GM12873 (cell line): ENCODE measurements at regions not wholly inside any gene's neighbourhood (a gene's known extent, or its start where the extent isn't known, plus 50 kb on each side); places are given as distances from the start of the nearest gene placed in this dataset.

Source experiments
- TF ChIP-seq, protein P1 (sequence below): IDR thresholded peaks from 2 replicates; pipeline ENCODE4 v1.5.1; 2012; ENCODE audit warnings: low read depth, mild to moderate bottlenecking, moderate library complexity, low read length, control low read depth; ENCODE audit not compliant: insufficient read depth; ENCODE audit errors: missing control alignments

DNA sequence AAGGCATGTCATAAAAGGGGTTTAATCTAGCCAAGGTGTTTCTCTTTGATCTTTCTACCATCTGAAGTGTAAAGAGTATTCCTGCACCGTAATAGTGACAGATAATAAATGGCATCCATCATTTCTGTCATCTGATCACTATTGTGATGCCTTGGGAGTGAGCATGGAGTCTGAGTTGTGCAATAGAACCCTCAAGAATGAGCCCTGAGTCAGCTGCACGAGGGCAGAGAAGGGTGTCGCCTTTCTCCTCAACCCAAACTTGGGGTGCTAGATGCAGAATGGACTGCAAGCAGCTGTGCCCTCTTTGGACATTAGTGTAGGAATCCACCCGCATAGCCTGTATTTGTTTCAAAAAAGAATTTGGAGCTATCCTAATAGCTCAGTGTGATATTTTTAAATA is 115.2 kb downstream of the ZNF37A start:
- TF ChIP-seq, protein P1, sequence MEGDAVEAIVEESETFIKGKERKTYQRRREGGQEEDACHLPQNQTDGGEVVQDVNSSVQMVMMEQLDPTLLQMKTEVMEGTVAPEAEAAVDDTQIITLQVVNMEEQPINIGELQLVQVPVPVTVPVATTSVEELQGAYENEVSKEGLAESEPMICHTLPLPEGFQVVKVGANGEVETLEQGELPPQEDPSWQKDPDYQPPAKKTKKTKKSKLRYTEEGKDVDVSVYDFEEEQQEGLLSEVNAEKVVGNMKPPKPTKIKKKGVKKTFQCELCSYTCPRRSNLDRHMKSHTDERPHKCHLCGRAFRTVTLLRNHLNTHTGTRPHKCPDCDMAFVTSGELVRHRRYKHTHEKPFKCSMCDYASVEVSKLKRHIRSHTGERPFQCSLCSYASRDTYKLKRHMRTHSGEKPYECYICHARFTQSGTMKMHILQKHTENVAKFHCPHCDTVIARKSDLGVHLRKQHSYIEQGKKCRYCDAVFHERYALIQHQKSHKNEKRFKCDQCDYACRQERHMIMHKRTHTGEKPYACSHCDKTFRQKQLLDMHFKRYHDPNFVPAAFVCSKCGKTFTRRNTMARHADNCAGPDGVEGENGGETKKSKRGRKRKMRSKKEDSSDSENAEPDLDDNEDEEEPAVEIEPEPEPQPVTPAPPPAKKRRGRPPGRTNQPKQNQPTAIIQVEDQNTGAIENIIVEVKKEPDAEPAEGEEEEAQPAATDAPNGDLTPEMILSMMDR: no peak

DNA sequence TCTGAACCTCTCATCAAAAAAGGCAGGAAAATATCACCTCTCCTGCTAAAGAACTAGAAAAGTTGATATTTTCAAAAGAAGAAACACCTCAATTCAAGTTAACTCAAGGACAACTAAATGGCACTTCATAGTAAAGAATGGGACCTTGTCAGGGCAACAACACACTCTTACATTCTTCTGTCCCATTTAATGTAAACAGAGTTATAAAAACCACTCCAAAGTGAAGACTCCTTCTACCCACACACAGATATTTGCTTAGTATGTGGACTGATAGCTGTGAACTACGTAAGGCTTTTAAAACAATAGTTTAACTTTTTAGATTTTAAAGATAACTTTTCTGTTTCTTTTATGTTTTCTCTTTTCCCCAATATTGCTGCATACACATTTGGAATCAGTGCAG is 118.3 kb downstream of the ZNF37A start:
- TF ChIP-seq, protein P1: no peak

DNA sequence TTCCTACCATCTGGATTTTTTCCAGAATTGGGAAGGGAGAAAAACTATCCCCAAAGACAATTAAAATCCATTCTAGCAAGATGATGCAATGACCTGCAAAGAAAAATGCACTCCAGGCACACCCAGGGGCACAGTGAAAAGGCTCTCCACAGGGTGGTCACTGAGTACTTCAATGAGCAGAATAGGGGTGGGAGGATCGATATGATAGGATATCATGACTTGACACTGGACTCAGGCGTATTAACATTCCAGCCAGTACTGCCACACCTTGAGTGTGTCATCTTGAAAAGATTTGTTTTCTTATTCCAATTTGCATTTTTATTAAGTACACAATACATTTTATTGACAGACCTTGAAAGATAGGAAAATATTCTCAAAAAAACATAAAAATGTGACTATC is 132.2 kb downstream of the ZNF37A start:
- TF ChIP-seq, protein P1: no peak

DNA sequence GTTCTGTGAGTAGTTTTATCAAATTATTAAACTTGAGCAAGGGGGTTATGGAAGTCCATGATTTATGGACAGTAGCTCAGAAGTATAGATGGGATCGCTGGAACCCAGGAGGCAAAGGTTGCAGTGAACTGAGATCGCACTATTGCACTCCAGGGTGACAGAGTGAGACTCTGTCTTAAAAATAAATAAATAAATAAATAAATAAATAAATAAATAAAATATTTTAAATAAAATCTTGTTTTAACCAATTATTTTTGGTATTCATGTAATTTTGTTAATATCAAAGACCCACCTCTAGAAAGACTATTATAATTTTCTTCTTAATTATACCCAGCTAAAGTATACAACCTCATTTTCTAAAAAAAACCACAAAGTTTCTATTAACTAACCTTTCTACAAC is 134.3 kb downstream of the ZNF37A start:
- TF ChIP-seq, protein P1: no peak

DNA sequence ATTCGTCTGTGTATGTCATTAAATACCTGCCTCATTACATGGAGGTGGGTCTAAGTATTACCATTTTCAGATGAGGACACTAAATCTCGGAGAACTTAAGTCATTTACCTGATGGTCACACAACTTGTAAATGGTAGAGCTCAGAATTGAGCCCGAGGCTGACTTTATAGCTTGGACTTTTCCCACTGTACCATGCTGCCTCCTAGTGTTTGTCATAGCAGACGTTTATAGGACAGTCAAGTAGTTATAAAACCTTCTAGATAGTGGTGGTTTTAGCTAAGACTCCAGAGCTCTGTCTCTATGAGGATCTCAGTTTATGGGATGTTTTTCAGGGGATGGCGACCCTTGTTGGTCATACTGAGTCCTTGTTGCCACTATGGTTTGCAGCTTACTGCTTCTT is 271.8 kb downstream of the ZNF37A start:
- TF ChIP-seq, protein P1: peak; percentile 52

DNA sequence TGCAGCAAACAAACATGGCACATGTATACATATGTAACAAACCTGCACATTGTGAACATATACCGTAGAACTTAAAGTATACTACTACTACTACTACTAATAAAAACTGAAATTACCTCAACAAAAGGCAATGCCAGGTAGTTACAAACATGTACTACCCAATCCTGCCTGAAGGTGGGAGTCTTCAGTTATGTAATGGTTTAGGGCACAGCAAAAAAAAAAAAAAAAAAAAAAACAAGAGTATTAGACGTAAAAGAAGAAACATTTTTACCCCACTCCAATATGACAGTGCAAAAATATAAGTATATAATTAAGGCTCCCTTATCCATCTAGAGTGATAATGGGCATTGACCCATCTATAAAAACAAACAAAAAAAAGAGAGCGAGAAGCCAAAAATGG is 296.6 kb downstream of the ZNF37A start:
- TF ChIP-seq, protein P1: peak; percentile 10
